Mesothelial cell of epicardium (in vitro differentiated cells): ENCODE measurements at regions not wholly inside any gene's neighbourhood (a gene's known extent, or its start where the extent isn't known, plus 50 kb on each side); places are given as distances from the start of the nearest gene placed in this dataset.
"Not testable (repeated sequence)": the region's sequence is repeated elsewhere in the genome, so short reads cannot be mapped to it uniquely, and the experiment has no call there.

ENCODE experiments used
- DNase-seq, 2 experiments: peaks; one replicate each; pipeline ENCODE4 v3.0.0; 2021; ENCODE audit warnings: low spot score in 2 of 2; ENCODE audit not compliant: unreplicated experiment in 2 of 2
- H3K27ac Mint-ChIP-seq: 2 replicates; pipeline ENCODE4 v1.8.0; 2021; ENCODE audit warnings: mixed read lengths
- H3K27me3 Mint-ChIP-seq: 2 replicates; pipeline ENCODE4 v1.8.0; 2021; ENCODE audit warnings: low read depth, mixed read lengths
- H3K36me3 Mint-ChIP-seq: 2 replicates; pipeline ENCODE4 v1.8.0; 2021; ENCODE audit warnings: mixed read lengths
- H3K4me1 Mint-ChIP-seq: 2 replicates; pipeline ENCODE4 v1.8.0; 2021; ENCODE audit warnings: mixed read lengths
- H3K4me3 Mint-ChIP-seq: 2 replicates; pipeline ENCODE4 v1.8.0; 2021; ENCODE audit warnings: mild to moderate bottlenecking, moderate library complexity, mixed read lengths
- H3K9me3 Mint-ChIP-seq: 2 replicates; pipeline ENCODE4 v1.8.0; 2021; ENCODE audit warnings: mixed read lengths
- TF ChIP-seq, protein P1 (sequence below): fragments of 200-600 bp; sonication (generic); IDR thresholded peaks from one replicate; pipeline ENCODE4 v1.5.0; 2021; ENCODE audit warnings: antibody characterized with exemption; ENCODE audit not compliant: unreplicated experiment

DNA sequence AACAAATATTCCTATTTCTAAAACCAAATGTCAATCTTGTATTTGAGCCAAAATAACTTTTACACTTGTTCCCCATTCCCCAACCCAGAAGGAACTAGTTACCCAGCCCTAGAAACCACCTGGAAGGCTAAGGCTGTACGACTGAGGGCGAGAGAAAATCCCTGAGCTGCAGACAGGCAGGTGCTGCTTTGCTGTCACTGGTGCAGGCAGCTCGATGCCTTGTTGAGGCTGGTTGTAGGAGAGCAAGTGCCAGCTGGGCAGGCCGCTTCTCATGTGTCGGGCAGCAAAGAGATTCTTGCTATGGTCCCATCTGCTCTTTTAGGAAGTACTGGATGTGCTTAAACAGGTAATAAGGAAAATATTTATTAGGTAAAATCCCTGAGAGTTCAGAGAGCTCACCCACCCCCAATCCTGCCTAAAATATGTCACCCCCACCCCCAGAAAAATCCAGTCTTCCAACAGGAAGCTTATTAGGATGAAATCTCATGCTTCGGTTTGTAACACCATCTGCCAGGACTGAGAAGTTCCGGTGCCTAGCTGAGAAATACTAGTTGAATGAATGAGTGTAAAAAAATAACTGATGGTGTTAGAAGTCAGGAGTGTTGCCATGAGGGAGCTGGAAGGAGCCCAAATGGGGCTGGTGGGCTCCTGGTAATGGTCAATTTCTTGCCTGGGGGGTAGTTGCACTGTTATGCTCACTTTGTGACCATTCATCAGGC, 91.1 kb upstream of the DMRT1 start:
- Mint-ChIP-seq H3K27me3 (no peaks in the 10 kb centered on the region), H3K9me3 (no peaks in the 10 kb centered on the region), H3K27ac (peak overlapping the region; percentile 56), H3K36me3 (peaks cover 25% of the 10 kb centered on the region), H3K4me3 (no peak overlapping the region), H3K4me1 (peaks cover 24% of the 10 kb centered on the region)
- DNase-seq: no peak
- TF ChIP-seq, protein P1, sequence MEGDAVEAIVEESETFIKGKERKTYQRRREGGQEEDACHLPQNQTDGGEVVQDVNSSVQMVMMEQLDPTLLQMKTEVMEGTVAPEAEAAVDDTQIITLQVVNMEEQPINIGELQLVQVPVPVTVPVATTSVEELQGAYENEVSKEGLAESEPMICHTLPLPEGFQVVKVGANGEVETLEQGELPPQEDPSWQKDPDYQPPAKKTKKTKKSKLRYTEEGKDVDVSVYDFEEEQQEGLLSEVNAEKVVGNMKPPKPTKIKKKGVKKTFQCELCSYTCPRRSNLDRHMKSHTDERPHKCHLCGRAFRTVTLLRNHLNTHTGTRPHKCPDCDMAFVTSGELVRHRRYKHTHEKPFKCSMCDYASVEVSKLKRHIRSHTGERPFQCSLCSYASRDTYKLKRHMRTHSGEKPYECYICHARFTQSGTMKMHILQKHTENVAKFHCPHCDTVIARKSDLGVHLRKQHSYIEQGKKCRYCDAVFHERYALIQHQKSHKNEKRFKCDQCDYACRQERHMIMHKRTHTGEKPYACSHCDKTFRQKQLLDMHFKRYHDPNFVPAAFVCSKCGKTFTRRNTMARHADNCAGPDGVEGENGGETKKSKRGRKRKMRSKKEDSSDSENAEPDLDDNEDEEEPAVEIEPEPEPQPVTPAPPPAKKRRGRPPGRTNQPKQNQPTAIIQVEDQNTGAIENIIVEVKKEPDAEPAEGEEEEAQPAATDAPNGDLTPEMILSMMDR: no peak

DNA sequence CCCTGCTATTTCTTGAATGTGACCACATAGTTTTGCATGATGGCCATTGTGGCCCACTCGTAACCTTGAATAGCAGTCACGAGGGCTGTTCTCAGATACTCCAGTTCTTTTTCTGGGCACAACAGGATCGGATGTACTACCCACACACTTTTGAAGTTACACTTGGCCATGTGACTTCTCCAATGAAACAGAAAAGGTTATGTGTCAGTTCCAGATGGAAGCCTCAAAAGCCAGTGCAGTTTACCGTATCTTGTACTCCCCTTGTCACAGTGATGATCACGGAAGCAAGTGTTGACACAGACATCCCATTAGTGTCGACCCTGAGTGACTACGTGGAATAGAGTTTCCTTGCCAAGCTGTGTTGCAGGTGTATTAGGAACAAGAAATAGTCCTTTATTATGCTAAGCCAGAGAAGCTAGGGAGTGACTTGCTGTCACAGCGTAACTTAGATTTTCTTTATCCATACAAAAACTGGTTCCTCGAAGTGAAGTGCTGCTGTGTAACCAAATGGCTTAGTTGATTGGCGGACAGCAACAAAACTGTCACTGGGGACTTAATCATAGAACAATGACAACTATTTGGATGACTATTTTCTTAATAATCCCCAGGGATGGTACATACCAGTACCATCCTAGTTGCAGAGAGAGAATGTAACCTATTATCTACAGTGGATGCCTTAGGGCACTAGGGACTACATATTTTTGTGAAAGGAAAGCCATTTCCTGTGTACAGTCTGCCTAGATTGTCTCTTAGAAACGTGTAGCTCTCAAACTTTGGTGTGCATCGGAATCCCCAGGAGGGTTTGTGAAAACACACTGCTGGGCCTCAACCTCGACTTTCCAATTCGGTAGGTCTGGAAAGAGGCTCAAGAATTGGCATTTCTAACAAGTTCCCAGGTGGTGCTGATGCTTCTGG, 90.1 kb upstream of the DMRT1 start:
- Mint-ChIP-seq H3K9me3 (no peaks in the 10 kb centered on the region), H3K4me1 (peaks cover 22% of the 10 kb centered on the region), H3K36me3 (peaks cover 18% of the 10 kb centered on the region), H3K4me3 (no peak overlapping the region), H3K27me3 (no peaks in the 10 kb centered on the region), H3K27ac (peak overlapping the region; percentile 92)
- no peak for DNase-seq
- TF ChIP-seq, protein P1: no peak

DNA sequence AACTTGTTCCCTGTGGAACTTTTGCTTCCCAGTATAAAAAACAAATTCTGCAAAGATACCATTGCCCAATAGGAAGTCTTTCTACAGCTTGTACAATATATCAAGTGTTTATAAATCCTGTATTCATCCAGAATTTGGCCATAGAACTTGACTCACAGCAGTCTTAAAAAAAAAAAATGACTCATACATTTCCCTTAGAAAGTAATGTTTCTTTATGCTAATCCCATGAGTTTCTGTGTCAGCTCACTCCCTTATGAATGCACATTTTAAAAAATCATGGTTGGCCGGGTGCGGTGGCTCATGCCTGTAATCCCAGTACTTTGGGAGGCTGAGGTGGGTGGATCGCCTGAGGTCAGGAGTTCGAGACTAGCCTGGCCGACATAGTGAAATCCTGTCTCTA, 89.3 kb upstream of the DMRT1 start:
- H3K9me3 Mint-ChIP-seq: no peaks in the 10 kb centered on the region
- H3K4me1 Mint-ChIP-seq: peaks cover 22% of the 10 kb centered on the region
- no peaks in the 10 kb centered on the region for H3K27me3 Mint-ChIP-seq
- TF ChIP-seq, protein P1: no peak
- peak overlapping the region; percentile 92 for H3K27ac Mint-ChIP-seq
- H3K4me3 Mint-ChIP-seq: no peak overlapping the region
- no peak for DNase-seq
- H3K36me3 Mint-ChIP-seq: peaks cover 15% of the 10 kb centered on the region

DNA sequence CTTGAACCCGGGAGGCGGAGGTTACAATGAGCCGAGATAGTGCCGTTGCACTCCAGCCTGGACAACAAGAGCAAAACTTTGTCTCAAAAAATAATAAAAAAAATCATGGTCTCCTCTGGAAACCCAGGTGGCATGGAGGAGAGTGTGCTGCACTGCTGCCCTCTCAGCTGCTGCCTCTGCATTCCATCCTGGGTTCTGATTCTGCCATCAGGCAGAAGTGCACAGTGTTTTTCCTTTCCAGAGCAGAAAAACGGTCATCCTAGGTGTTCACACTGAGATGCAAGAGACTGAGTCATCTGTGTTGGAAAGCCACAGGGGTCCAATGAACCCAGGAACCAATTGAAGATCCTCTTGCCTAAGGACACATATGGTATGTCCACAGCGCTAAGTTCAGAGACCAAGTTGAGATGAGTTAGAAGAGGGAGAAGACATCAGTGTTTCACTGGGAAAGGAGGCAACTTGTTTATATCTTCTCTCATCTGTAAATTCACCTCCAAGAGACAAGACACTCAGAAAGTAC, 88.8 kb upstream of the DMRT1 start:
- no peak overlapping the region for H3K27ac Mint-ChIP-seq
- TF ChIP-seq, protein P1: no peak
- peaks cover 10% of the 10 kb centered on the region for H3K36me3 Mint-ChIP-seq
- no peaks in the 10 kb centered on the region for H3K27me3 Mint-ChIP-seq
- H3K4me1 Mint-ChIP-seq: peaks cover 22% of the 10 kb centered on the region
- DNase-seq: no peak
- no peaks in the 10 kb centered on the region for H3K9me3 Mint-ChIP-seq
- H3K4me3 Mint-ChIP-seq: no peak overlapping the region

GRCh38 chr9:753734-754133, 87.8 kb upstream of the DMRT1 start:
- not testable (repeated sequence) for H3K27me3 Mint-ChIP-seq, H3K36me3 Mint-ChIP-seq, H3K27ac Mint-ChIP-seq, DNase-seq, H3K9me3 Mint-ChIP-seq, H3K4me3 Mint-ChIP-seq
- peaks cover 22% of the 10 kb centered on the region for H3K4me1 Mint-ChIP-seq
